ENCODE measurements at regions not wholly inside any gene's neighbourhood (a gene's known extent, or its start where the extent isn't known, plus 50 kb on each side); places are given as distances from the start of the nearest gene placed in this dataset.

GRCh38 chr6:155549028-155549798, 93.6 kb upstream of the NOX3 start:
- TF ChIP-seq POLR2A (IDR thresholded peaks at IDR 0.05; ENCODE audit: low read depth, low read length) (no peak), CEBPB (IDR thresholded peaks at IDR 0.05; ENCODE audit: low read depth, low read length) (no peak), RAD21 (IDR thresholded peaks at IDR 0.05; ENCODE audit: low read length) (no peak), BHLHE40 (IDR thresholded peaks at IDR 0.05; ENCODE audit: low read depth, low read length) (no peak), MAZ (IDR thresholded peaks at IDR 0.05; ENCODE audit: borderline replicate concordance, low read depth, low read length) (no peak)
- Histone ChIP-seq H4K20me1 (ENCODE audit: insufficient read depth, low read length) (no peaks in the 10 kb centered on the region), H3K4me2 (ENCODE audit: low read depth, low read length) (no peak overlapping the region), H3K14ac (replicated peaks; ENCODE audit: low read depth, low read length) (no peak overlapping the region), H3K4me3 (ENCODE audit: insufficient read depth, low read depth, low read length) (no peak overlapping the region), H4K8ac (ENCODE audit: low read depth in 2 of 2, low read length in 2 of 2) (no peak overlapping the region), H3K4me1 (ENCODE audit: control insufficient read depth, insufficient read depth, low read length) (no peaks in the 10 kb centered on the region), H2BK20ac (ENCODE audit: low read depth, low read length) (no peak overlapping the region), H3K4ac (ENCODE audit: low read depth, low read length) (no peak overlapping the region), H3K27me3 (ENCODE audit: control insufficient read depth, insufficient read depth, low read length) (no peaks in the 10 kb centered on the region), H3K9ac (ENCODE audit: low read depth, low read length) (no peak overlapping the region), H3K23ac (ENCODE audit: low read depth, low read length) (no peak overlapping the region), H2AK9ac (replicated peaks; ENCODE audit: low read depth, low read length, poor library complexity) (no peak overlapping the region), H3K27ac (ENCODE audit: insufficient read depth, low read length) (no peak overlapping the region), H3K79me1 (ENCODE audit: low read depth in 1 of 2, low read length in 2 of 2) (no peaks in the 10 kb centered on the region), H2AFZ (replicated peaks; ENCODE audit: low read length, poor library complexity) (no peak overlapping the region), H2BK5ac (ENCODE audit: low read depth, low read length, poor library complexity, severe bottlenecking) (no peak overlapping the region), H3K9me1 (ENCODE audit: insufficient read depth, low read length) (no peaks in the 10 kb centered on the region), H3K36me3 (ENCODE audit: control insufficient read depth, insufficient read depth, low read length) (no peaks in the 10 kb centered on the region), H2BK120ac (ENCODE audit: low read depth, low read length) (no peak overlapping the region), H2AK5ac (ENCODE audit: low read depth, low read length) (no peak overlapping the region), H4K5ac (ENCODE audit: low read depth, low read length) (no peak overlapping the region), H3K9me3 (ENCODE audit: control insufficient read depth, insufficient read depth, low read length) (no peaks in the 10 kb centered on the region), H3K56ac (ENCODE audit: extremely low read depth, insufficient read depth, low read length) (no peak overlapping the region), H3K18ac (ENCODE audit: low read depth, low read length) (no peak overlapping the region), H2BK15ac (ENCODE audit: low read depth, low read length) (no peak overlapping the region), H4K91ac (ENCODE audit: insufficient read depth, low read depth, low read length) (no peak overlapping the region)
- no TSS peak for BruUV-seq (replicated peaks)
- in situ Hi-C loops (cut with MboI; ENCODE audit: low sequenced_read_pairs) (no loop called here), dilution Hi-C loops (cut with HindIII; ENCODE audit: low sequenced_read_pairs, unreplicated experiment) (no loop called here), intact Hi-C loops (cut with micrococcal nuclease) (no loop called here)
- POLR2A ChIA-PET (ENCODE audit: unreplicated experiment): no interaction called here
- CTCF ChIA-PET: interaction anchor here (0.5 to 0.7 kb wide), 3 partner anchors 147 to 325 kb away, joined by 3 to 5 read pairs (median 4); no protein-coding TSS in a partner anchor
- no peak for DNase-seq
- WGBS, 2 experiments (ENCODE audit: extremely low coverage in 2 of 2, insufficient read length in 1 of 2): no CpG with 5 or more reads among the region's 9 CpGs
- no peak for ATAC-seq (ENCODE audit: low read depth)
